Neural crest cell (in vitro differentiated cells): ENCODE measurements at regions not wholly inside any gene's neighbourhood (a gene's known extent, or its start where the extent isn't known, plus 50 kb on each side); places are given as distances from the start of the nearest gene placed in this dataset.
A peak's percentile ranks its signal among the peaks of the same experiment; 100 is the strongest.

Experiments
- DNase-seq: peaks from one replicate; pipeline ENCODE4 v3.0.0; 2021; ENCODE audit warnings: low read depth, mixed read lengths, low spot score
- H3K27ac Mint-ChIP-seq: one replicate; pipeline ENCODE4 v1.8.0; 2021; ENCODE audit warnings: mild to moderate bottlenecking, mixed read lengths; ENCODE audit not compliant: unreplicated experiment
- H3K27me3 Mint-ChIP-seq: 2 replicates; pipeline ENCODE4 v1.8.0; 2021; ENCODE audit warnings: low read depth, mild to moderate bottlenecking, mixed read lengths
- H3K36me3 Mint-ChIP-seq: 2 replicates; pipeline ENCODE4 v1.8.0; 2021; ENCODE audit warnings: low read depth, mild to moderate bottlenecking, mixed read lengths
- H3K4me1 Mint-ChIP-seq: 2 replicates; pipeline ENCODE4 v1.8.0; 2021; ENCODE audit warnings: mixed read lengths
- H3K4me3 Mint-ChIP-seq: one replicate; pipeline ENCODE4 v1.8.0; 2021; ENCODE audit warnings: mild to moderate bottlenecking, mixed read lengths
- H3K9me3 Mint-ChIP-seq: 2 replicates; pipeline ENCODE4 v1.8.0; 2021; ENCODE audit warnings: mixed read lengths
- CTCF ChIP-seq: fragments of 200-600 bp; sonication (generic); conservative IDR thresholded peaks from 2 replicates; pipeline ENCODE4 v1.5.0; 2021; ENCODE audit warnings: antibody characterized with exemption, mild to moderate bottlenecking

- Mint-ChIP-seq H3K36me3 (no peaks in the 10 kb centered on the region), H3K27me3 (no peaks in the 10 kb centered on the region), H3K9me3 (peaks cover 6% of the 10 kb centered on the region), H3K4me3 (no peak overlapping the region), H3K4me1 (peaks cover 3% of the 10 kb centered on the region), H3K27ac (no peak overlapping the region)
- no peak for DNase-seq
- no peak for TF ChIP-seq CTCF
Observed at GRCh38 chr9:87319656-87320055, 178.0 kb upstream of the DAPK1 start.

- H3K4me1 Mint-ChIP-seq: peaks cover 3% of the 10 kb centered on the region
- peaks cover 6% of the 10 kb centered on the region for H3K9me3 Mint-ChIP-seq
- no peaks in the 10 kb centered on the region for H3K27me3 Mint-ChIP-seq
- no peak for DNase-seq
- no peak overlapping the region for H3K27ac Mint-ChIP-seq
- TF ChIP-seq CTCF: no peak
- H3K4me3 Mint-ChIP-seq: no peak overlapping the region
- no peaks in the 10 kb centered on the region for H3K36me3 Mint-ChIP-seq
Observed at GRCh38 chr9:87320146-87320884, 177.4 kb upstream of the DAPK1 start.

GRCh38 chr9:87322840-87323635, 174.6 kb upstream of the DAPK1 start:
- Mint-ChIP-seq H3K27me3 (peaks cover 18% of the 10 kb centered on the region), H3K27ac (no peak overlapping the region), H3K9me3 (peaks cover 3% of the 10 kb centered on the region), H3K36me3 (no peaks in the 10 kb centered on the region), H3K4me3 (no peak overlapping the region), H3K4me1 (peaks cover 3% of the 10 kb centered on the region)
- no peak for TF ChIP-seq CTCF
- DNase-seq: no peak

- H3K27ac Mint-ChIP-seq: no peak overlapping the region
- peaks cover 3% of the 10 kb centered on the region for H3K4me1 Mint-ChIP-seq
- H3K27me3 Mint-ChIP-seq: peaks cover 18% of the 10 kb centered on the region
- no peak for DNase-seq
- H3K36me3 Mint-ChIP-seq: no peaks in the 10 kb centered on the region
- peaks cover 3% of the 10 kb centered on the region for H3K9me3 Mint-ChIP-seq
- no peak overlapping the region for H3K4me3 Mint-ChIP-seq
- no peak for TF ChIP-seq CTCF
Observed at GRCh38 chr9:87323928-87324327, 173.7 kb upstream of the DAPK1 start.

GRCh38 chr9:87324613-87325194, 173.0 kb upstream of the DAPK1 start:
- no peak for DNase-seq
- TF ChIP-seq CTCF: peak; percentile 95
- peaks cover 3% of the 10 kb centered on the region for H3K4me1 Mint-ChIP-seq
- no peaks in the 10 kb centered on the region for H3K36me3 Mint-ChIP-seq
- peaks cover 1% of the 10 kb centered on the region for H3K9me3 Mint-ChIP-seq
- peaks cover 18% of the 10 kb centered on the region for H3K27me3 Mint-ChIP-seq
- H3K4me3 Mint-ChIP-seq: no peak overlapping the region
- no peak overlapping the region for H3K27ac Mint-ChIP-seq
